CD8-positive, alpha-beta memory T cell (primary cell): ENCODE measurements at regions not wholly inside any gene's neighbourhood (a gene's known extent, or its start where the extent isn't known, plus 50 kb on each side); places are given as distances from the start of the nearest gene placed in this dataset.

ENCODE experiments used
- CTCF ChIA-PET: fragments of 350-600 bp; sonication (Branson Sonifier 250); formaldehyde crosslinking; loops from one replicate; lab custom pipeline; 2021; ENCODE audit warnings: antibody characterized with exemption; lab: Charles Lee
- POLR2A ChIA-PET: fragments of 350-600 bp; sonication (Branson Sonifier 250); formaldehyde crosslinking; loops from one replicate; lab custom pipeline; 2021; ENCODE audit warnings: antibody characterized with exemption; lab: Charles Lee
- DNase-seq, 5 donors: peaks; one replicate each; pipeline versions ENCODE4 v3.0.0 to v3.0.0-alpha.2; 2020 to 2022; ENCODE audit warnings: mixed read lengths in 1 of 5
- H3K27ac ChIP-seq: one replicate; pipeline ENCODE4 v1.7.0; 2013; ENCODE audit warnings: low read depth, mild to moderate bottlenecking, low read length, moderate library complexity
- H3K27me3 ChIP-seq: 2 replicates; pipeline ENCODE4 v1.7.0; 2013; ENCODE audit warnings: low read length, mild to moderate bottlenecking; ENCODE audit not compliant: insufficient read depth, poor library complexity, severe bottlenecking
- H3K36me3 ChIP-seq: 2 replicates; pipeline ENCODE4 v1.7.0; 2013; ENCODE audit warnings: mild to moderate bottlenecking, low read length, moderate library complexity; ENCODE audit not compliant: insufficient read depth
- H3K4me1 ChIP-seq: 2 replicates; pipeline ENCODE4 v1.7.0; 2013; ENCODE audit warnings: mild to moderate bottlenecking, low read length, moderate library complexity; ENCODE audit not compliant: insufficient read depth
- H3K4me3 ChIP-seq: 2 replicates; pipeline ENCODE4 v1.7.0; 2013; ENCODE audit warnings: mild to moderate bottlenecking, low read length
- H3K9me3 ChIP-seq: 2 replicates; pipeline ENCODE4 v1.7.0; 2013; ENCODE audit warnings: mild to moderate bottlenecking, low read length
- H3K27ac Mint-ChIP-seq, 8 donors: one replicate each; pipeline ENCODE4 v1.8.0; 2020 to 2021; ENCODE audit warnings: mixed read lengths in 8 of 8, mild to moderate bottlenecking in 6 of 8, inconsistent platforms in 3 of 8, moderate library complexity in 3 of 8
- H3K27me3 Mint-ChIP-seq, 2 donors: one replicate each; pipeline ENCODE4 v1.8.0; 2020 to 2021; ENCODE audit warnings: mixed read lengths in 2 of 2, mild to moderate bottlenecking in 1 of 2, moderate library complexity in 1 of 2
- H3K36me3 Mint-ChIP-seq, 3 donors: one replicate each; pipeline ENCODE4 v1.8.0; 2020 to 2021; ENCODE audit warnings: mixed read lengths in 3 of 3, inconsistent platforms in 1 of 3, mild to moderate bottlenecking in 1 of 3
- H3K4me1 Mint-ChIP-seq, 3 donors: one replicate each; pipeline ENCODE4 v1.8.0; 2020 to 2021; ENCODE audit warnings: mixed read lengths in 3 of 3, inconsistent platforms in 1 of 3, mild to moderate bottlenecking in 1 of 3
- H3K4me3 Mint-ChIP-seq, 7 donors: one replicate each; pipeline ENCODE4 v1.8.0; 2020 to 2021; ENCODE audit warnings: mixed read lengths in 7 of 7, mild to moderate bottlenecking in 6 of 7, moderate library complexity in 4 of 7, inconsistent platforms in 2 of 7
- H3K9me3 Mint-ChIP-seq, 5 donors: one replicate each; pipeline ENCODE4 v1.8.0; 2020 to 2022; ENCODE audit warnings: mixed read lengths in 5 of 5, mild to moderate bottlenecking in 3 of 5, moderate library complexity in 2 of 5, inconsistent platforms in 1 of 5

- peak in 1 of 5 donors; percentile 26 for DNase-seq
- Mint-ChIP-seq H3K4me1 (peaks cover 9 to 17% (median 10%) of the 10 kb centered on the region in 3 donors), H3K27me3 (peaks cover 24 to 36% of the 10 kb centered on the region in 2 donors), H3K36me3 (no peaks in the 10 kb centered on the region), H3K4me3 (no peak overlapping the region), H3K9me3 (peaks cover 0 to 13% (median 6%) of the 10 kb centered on the region in 5 donors), H3K27ac (no peak overlapping the region)
- H3K9me3 ChIP-seq = no peaks in the 10 kb centered on the region
- H3K4me3 ChIP-seq = no peak overlapping the region
- peaks cover 4% of the 10 kb centered on the region for H3K4me1 ChIP-seq
- ChIA-PET POLR2A (no interaction called here), CTCF (no interaction called here)
- no peaks in the 10 kb centered on the region for H3K36me3 ChIP-seq
- H3K27me3 ChIP-seq = peaks cover 7% of the 10 kb centered on the region
- H3K27ac ChIP-seq = no peak overlapping the region
Measured at GRCh38 chr11:134654161-134654915, 242.3 kb upstream of the B3GAT1 start.

- H3K9me3 Mint-ChIP-seq = peaks cover 0 to 10% (median 3%) of the 10 kb centered on the region in 5 donors
- H3K27me3 ChIP-seq = peaks cover 7% of the 10 kb centered on the region
- POLR2A ChIA-PET = no interaction called here
Measured at GRCh38 chr11:134652586-134653255, 240.7 kb upstream of the B3GAT1 start.

GRCh38 chr11:134647066-134647743 lies 235.2 kb upstream of the B3GAT1 start:
- ChIA-PET CTCF (no interaction called here), POLR2A (no interaction called here)
- Mint-ChIP-seq H3K4me1 (no peaks in the 10 kb centered on the region), H3K9me3 (no peaks in the 10 kb centered on the region), H3K27me3 (peaks cover 19 to 33% of the 10 kb centered on the region in 2 donors), H3K27ac (no peak overlapping the region), H3K36me3 (no peaks in the 10 kb centered on the region), H3K4me3 (no peak overlapping the region)
- H3K4me1 ChIP-seq = no peaks in the 10 kb centered on the region
- H3K9me3 ChIP-seq = no peaks in the 10 kb centered on the region
- DNase-seq = no peak
- no peak overlapping the region for H3K27ac ChIP-seq
- H3K4me3 ChIP-seq = no peak overlapping the region
- no peaks in the 10 kb centered on the region for H3K36me3 ChIP-seq
- H3K27me3 ChIP-seq = no peaks in the 10 kb centered on the region

More at GRCh38 chr11:134652586-134653255, 240.7 kb upstream of the B3GAT1 start:
- peaks cover 24 to 42% of the 10 kb centered on the region in 2 donors for H3K27me3 Mint-ChIP-seq
- Histone ChIP-seq H3K36me3 (no peaks in the 10 kb centered on the region), H3K4me3 (no peak overlapping the region), H3K9me3 (no peaks in the 10 kb centered on the region), H3K27ac (no peak overlapping the region), H3K4me1 (peaks cover 4% of the 10 kb centered on the region)
- DNase-seq = no peak
- no peak overlapping the region for H3K4me3 Mint-ChIP-seq
- H3K36me3 Mint-ChIP-seq = no peaks in the 10 kb centered on the region
- peaks cover 9 to 17% (median 10%) of the 10 kb centered on the region in 3 donors for H3K4me1 Mint-ChIP-seq
- CTCF ChIA-PET = no interaction called here
- H3K27ac Mint-ChIP-seq = no peak overlapping the region

GRCh38 chr11:134646561-134646960 lies 234.5 kb upstream of the B3GAT1 start:
- Mint-ChIP-seq H3K4me1 (no peaks in the 10 kb centered on the region), H3K36me3 (no peaks in the 10 kb centered on the region), H3K9me3 (no peaks in the 10 kb centered on the region), H3K27me3 (peaks cover 21 to 27% of the 10 kb centered on the region in 2 donors), H3K4me3 (no peak overlapping the region), H3K27ac (no peak overlapping the region)
- no peak overlapping the region for H3K27ac ChIP-seq
- no peak for DNase-seq
- no peaks in the 10 kb centered on the region for H3K9me3 ChIP-seq
- ChIA-PET POLR2A (no interaction called here), CTCF (no interaction called here)
- H3K36me3 ChIP-seq = no peaks in the 10 kb centered on the region
- no peak overlapping the region for H3K4me3 ChIP-seq
- H3K27me3 ChIP-seq = no peaks in the 10 kb centered on the region
- H3K4me1 ChIP-seq = no peaks in the 10 kb centered on the region

- CTCF ChIA-PET = interaction anchor here (1.2 kb wide), 1 partner anchor 21 kb away, joined by 4 read pairs; no protein-coding TSS in a partner anchor
- no peaks in the 10 kb centered on the region for H3K36me3 ChIP-seq
- POLR2A ChIA-PET = no interaction called here
- H3K4me3 ChIP-seq = no peak overlapping the region
- no peak for DNase-seq
- no peak overlapping the region for H3K27ac ChIP-seq
- no peaks in the 10 kb centered on the region for H3K4me1 Mint-ChIP-seq
- no peaks in the 10 kb centered on the region for H3K9me3 ChIP-seq
- peaks cover 15 to 28% of the 10 kb centered on the region in 2 donors for H3K27me3 Mint-ChIP-seq
- no peaks in the 10 kb centered on the region for H3K4me1 ChIP-seq
- H3K27ac Mint-ChIP-seq = no peak overlapping the region
- no peaks in the 10 kb centered on the region for H3K9me3 Mint-ChIP-seq
- no peak overlapping the region for H3K4me3 Mint-ChIP-seq
- no peaks in the 10 kb centered on the region for H3K27me3 ChIP-seq
- H3K36me3 Mint-ChIP-seq = no peaks in the 10 kb centered on the region
Measured at GRCh38 chr11:134645576-134645975, 233.5 kb upstream of the B3GAT1 start.

GRCh38 chr11:134644476-134645456 lies 232.7 kb upstream of the B3GAT1 start:
- Mint-ChIP-seq H3K27me3 (peaks cover 15 to 31% of the 10 kb centered on the region in 2 donors), H3K4me3 (no peak overlapping the region), H3K9me3 (no peaks in the 10 kb centered on the region), H3K4me1 (no peaks in the 10 kb centered on the region), H3K36me3 (no peaks in the 10 kb centered on the region), H3K27ac (no peak overlapping the region)
- no peaks in the 10 kb centered on the region for H3K27me3 ChIP-seq
- H3K9me3 ChIP-seq = no peaks in the 10 kb centered on the region
- POLR2A ChIA-PET = no interaction called here
- H3K36me3 ChIP-seq = no peaks in the 10 kb centered on the region
- H3K4me1 ChIP-seq = no peaks in the 10 kb centered on the region
- no peak overlapping the region for H3K4me3 ChIP-seq
- DNase-seq = no peak
- CTCF ChIA-PET = interaction anchor here (1.2 kb wide), 1 partner anchor 21 kb away, joined by 4 read pairs; no protein-coding TSS in a partner anchor
- no peak overlapping the region for H3K27ac ChIP-seq

- no peak for DNase-seq
- no peaks in the 10 kb centered on the region for H3K4me1 Mint-ChIP-seq
Measured at GRCh38 chr11:134643115-134644012, 231.3 kb upstream of the B3GAT1 start.

More at GRCh38 chr11:134643115-134644012, 231.3 kb upstream of the B3GAT1 start:
- ChIA-PET CTCF (no interaction called here), POLR2A (no interaction called here)
- Histone ChIP-seq H3K4me1 (no peaks in the 10 kb centered on the region), H3K4me3 (no peak overlapping the region), H3K27ac (no peak overlapping the region), H3K9me3 (no peaks in the 10 kb centered on the region), H3K36me3 (no peaks in the 10 kb centered on the region), H3K27me3 (no peaks in the 10 kb centered on the region)
- H3K27me3 Mint-ChIP-seq = peaks cover 12 to 36% of the 10 kb centered on the region in 2 donors
- H3K4me3 Mint-ChIP-seq = no peak overlapping the region
- H3K36me3 Mint-ChIP-seq = no peaks in the 10 kb centered on the region
- no peak overlapping the region for H3K27ac Mint-ChIP-seq
- H3K9me3 Mint-ChIP-seq = no peaks in the 10 kb centered on the region
